Stimulated activated CD4-positive, alpha-beta T cell treated with anti-CD3 and anti-CD28 coated beads, Interleukin-15, amount 100 ng/mL, for 48 hours (primary cell): ENCODE measurements at regions not wholly inside any gene's neighbourhood (a gene's known extent, or its start where the extent isn't known, plus 50 kb on each side); places are given as distances from the start of the nearest gene placed in this dataset.
"Not testable (repeated sequence)": the region's sequence is repeated elsewhere in the genome, so short reads cannot be mapped to it uniquely, and the experiment has no call there.

Experiments used
- DNase-seq, 2 donors: peaks; one replicate each; pipeline ENCODE4 v3.0.0-alpha.2; 2020; ENCODE audit warnings: low read depth in 2 of 2

DNA sequence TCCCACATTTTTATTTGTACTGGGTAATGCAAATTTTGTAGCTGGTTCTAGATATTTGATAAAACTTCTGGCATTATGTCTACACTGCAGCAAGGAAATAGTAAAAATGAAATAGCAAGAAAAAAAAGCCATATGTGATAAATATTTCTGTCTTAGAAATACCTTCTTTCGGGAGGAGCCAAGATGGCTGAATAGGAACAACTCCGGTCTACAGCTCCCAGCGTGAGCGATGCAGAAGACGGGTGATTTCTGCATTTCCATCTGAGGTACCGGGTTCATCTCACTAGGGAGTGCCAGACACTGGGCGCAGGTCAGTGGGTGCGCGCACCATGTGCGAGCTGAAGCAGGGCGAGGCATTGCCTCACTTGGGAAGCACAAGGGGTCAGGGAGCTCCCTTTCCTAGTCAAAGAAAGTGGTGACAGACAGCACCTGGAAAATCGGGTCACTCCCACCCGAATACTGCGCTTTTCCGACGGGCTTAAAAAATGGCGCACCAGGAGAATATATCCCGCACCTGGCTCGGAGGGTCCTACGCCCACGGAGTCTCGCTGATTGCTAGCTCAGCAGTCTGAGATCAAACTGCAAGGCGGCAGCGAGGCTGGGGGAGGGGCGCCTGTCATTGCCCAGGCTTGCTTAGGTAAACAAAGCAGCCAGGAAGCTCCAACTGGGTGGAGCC lies 461.4 kb downstream of the ZWINT start:
- DNase-seq: not testable (repeated sequence)

DNA sequence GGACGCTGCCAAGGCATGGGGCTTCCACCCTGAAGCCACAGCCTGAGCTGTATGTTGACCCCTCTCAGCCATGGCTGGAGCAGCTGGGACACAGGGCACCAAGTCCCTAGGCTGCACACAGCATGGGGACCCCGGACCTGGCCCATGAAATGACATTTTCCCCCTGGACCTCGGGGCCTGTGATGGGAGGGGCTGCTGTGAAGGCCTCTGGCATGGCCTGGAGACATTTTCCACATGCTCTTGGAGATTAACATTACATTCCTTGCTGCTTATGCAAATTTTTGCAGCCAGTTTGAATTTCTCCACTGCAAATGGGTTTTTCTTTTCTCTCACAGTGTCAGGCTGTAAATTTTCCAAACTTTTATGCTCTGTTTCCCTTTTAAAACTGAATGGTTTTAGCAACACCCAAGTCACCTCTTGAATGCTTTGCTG lies 463.6 kb downstream of the ZWINT start:
- DNase-seq: no peak

DNA sequence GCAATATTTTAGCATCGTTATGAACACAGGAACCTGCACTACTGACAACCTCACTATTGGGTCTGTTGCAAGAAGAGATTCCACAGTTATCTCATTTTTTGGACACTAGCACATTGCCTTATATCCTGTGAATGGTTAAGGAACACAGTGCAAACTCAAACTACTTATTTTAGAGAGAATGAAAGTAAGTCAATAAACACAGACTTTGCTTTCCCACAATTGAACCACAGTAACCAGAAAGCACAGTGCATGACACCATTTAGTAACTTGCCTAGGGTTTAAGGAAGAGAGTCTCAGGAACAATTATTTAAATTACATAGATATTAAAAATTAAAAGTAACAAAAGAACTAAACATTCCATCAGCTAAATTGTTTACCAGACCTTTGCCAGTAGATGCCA lies 468.8 kb downstream of the ZWINT start:
- no peak for DNase-seq

DNA sequence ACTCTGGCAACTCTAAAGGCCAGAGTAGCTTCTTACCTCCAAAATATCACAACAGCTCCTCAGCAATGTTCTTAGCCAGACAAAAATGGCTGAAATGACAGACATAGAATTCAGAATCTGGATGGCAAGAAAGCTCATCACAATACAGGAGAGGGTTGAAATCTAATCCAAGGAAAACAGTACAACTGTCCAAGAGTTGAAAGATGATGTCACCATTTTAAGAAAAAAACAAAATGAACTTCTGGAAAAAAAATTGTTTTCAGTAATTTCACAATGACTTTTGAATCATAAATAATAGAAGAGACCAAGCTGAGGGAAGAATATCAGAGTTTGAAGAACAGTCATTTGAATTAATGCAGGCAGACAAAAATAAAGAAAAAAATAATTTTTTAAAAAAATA lies 479.5 kb downstream of the ZWINT start:
- no peak for DNase-seq

DNA sequence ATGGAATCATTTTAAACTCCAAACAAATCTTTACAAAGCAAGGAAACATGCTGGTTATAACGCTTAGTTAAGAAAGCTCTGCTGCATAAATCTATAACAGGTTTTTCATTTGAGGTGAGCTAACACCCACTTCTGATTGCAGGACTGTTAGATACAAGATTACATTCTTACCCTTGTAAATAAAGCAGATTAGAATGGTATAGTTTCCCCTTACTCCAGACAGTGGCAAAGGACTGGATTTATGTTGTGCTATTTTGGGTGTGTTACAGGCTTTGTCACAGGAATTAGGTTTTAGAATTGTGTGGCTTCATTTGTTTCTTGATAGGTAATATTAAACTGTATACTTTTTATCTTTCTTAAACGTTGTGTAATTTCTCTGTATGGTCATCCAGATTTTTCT lies 487.6 kb downstream of the ZWINT start:
- DNase-seq: no peak

DNA sequence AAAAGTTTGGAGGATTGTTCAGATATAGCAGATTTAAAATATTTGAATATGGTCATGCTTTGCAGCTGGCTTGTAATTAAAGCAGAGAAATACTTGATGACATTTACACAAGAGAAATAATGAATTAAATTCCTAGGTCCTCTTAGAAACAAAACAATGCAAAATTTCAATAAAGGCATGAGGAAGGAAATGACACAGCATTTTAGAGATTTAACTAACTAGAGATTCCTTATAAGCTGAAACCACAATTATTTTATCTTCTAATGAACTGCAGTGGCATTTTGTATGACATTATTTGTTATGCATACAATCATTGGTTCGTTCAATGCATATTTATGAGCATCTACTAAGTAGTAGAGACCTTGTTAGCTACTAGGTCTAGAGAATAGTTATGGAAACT lies 490.9 kb downstream of the ZWINT start:
- no peak for DNase-seq

DNA sequence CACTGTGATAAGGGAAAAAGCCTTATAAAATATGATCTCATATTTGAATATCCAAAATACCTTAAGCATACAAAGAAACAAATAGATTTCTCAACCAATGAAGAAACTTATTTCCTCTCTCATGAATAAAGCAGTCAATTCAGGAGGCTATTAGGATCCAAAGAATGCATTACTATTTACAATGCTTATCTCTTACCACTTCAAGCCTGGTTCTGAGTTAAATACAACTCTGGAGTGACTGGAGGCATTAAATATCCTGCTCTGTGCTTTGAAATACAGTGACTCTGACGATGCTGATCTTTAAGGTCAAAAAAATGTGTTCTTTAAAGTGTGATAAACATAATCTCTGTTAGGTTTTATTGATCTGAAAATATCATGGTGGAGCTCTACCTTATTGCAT lies 493.2 kb downstream of the ZWINT start:
- DNase-seq: no peak

DNA sequence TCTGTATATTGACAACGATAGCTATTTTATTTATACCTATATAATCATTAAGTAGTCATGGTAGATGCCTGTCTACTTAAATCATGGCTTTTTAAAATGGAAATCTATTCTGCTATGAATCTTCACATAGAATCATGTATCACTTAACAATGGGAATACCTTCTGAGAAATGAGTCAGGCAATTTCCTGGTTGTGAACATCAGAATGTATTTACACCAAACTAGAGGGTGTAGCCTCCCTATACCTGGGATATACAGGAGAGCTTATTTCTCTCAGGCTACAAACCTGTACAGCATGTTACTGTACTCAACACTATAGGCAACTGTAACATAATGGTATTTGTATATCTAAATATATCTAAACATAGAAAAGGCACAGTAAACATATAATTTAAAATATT lies 502.3 kb downstream of the ZWINT start:
- DNase-seq: no peak

DNA sequence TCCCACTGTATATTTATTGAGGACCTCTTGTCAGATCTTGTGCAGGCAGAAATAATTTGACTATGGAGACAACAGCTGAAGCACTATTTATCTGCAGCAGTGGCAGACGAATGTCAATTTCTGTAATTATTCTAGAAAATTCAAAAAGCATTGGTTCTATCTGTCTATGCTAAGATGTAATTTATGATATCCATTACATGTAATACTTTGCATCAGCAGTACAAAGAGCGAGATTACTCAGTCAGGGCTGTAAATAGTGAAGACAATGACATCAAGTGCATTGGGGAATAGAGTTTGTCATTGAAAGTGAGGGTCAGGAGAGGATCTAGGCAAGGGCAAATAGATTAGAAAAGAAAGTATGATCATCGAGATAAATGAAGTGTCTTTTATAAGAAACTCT lies 508.2 kb downstream of the ZWINT start:
- no peak for DNase-seq

DNA sequence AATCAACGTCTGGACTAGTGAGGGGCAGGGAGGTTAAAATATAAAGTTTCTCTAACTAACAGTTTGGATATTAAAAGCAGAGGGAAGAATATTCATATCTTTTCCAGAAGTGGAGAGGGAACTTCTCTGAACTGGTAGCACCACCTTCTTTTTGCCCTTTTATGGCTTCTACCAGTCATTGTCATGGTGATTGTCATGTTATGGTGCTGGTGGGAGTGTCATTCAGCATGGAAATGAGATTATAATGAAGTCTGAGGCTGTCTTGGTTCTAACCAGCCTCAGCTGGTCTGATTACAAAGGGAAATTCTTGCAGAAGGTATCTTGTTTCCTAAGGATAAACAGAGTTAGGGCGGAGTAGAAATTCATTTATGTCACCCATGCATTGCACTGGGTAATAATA lies 523.8 kb downstream of the ZWINT start:
- no peak for DNase-seq

DNA sequence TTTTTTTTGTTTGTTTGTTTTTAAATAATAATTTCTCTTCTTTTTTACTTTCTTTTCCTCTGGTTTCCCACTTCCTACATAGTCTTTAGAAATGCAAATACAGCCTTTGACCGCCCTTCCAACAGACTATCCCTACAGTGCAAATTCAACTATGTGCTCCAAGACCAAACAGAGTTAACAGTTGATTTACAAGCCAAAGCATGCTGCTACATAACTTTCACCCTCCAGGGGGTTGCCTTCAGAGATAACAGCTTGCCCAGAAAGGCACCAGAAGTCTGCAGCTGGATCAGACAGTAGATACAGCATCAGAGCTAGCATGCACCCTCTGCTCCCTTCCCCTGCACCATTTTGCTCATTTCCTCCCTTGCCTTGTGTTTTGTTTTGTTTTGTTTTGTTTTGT lies 539.0 kb downstream of the ZWINT start:
- no peak for DNase-seq

DNA sequence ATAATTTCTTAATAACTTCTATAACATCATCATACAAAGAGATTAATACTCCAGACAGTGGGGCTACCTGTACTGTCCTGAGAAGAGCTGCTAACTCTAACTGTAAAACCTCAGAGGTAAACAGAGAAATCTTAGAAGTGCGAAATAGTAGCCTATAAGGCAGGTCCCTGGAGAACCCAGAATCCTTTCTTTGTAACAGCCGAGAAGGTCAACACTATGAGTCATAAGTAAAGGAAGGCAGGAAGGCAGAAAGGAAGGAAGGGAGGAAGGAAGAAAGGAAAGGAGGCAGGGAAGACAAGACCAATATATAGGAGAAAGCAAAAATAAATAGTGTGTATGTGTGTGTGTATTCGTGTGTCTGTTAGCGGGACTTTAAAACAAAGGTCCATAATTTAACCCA lies 540.6 kb downstream of the ZWINT start:
- DNase-seq: no peak

DNA sequence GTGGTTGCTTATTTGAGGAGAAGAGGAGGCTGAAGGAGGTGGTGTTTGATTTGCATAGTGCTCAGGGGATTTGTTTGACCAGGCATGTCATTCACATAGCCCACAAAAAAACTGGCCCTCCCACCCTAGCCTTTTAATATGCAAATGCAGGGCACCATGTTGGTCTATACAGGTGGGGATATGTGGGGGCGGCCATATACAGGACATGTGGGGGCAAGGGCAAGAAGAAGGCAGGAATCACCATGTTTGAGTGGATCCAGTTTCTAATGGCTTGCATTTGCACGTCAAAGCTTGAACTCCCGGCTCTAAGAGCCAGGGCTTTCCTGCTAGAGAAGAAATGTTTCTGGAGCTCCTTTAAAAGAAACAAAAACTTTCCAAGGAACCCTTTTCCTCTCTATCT lies 541.0 kb downstream of the ZWINT start:
- no peak for DNase-seq

DNA sequence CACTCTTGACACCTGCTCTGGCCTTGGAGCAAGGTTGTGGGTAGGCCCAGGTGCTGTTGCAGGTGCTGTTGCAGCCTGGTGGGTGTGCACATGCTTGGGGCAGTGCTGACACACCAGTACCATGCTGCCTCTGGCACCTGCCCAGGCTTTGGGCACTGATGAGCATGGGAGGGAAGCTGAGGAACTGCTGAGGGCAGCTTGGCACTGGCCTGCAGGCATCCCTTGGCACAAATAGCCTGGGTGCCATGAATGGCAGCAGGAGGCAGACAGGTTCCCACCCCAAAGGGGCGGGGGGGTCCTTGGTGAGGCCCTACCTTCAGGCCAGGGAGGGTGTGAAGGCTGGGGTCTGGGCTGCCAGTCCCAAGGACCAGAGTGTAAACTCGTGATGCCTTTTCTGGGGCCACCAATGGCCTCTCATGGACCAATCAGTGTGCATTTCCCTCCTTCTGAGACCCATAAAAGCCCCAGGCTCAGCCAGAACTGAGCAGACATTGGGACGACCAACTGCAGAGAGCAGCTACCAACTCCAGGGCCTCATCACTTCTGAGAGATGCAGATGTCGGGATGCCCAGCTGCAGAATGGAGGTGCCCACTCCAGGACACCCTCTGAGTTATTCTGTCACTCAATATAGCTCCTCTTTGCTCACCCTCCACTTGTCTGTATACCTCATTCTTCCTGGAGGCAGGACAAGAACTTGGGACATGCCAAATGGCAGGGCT lies 547.4 kb downstream of the ZWINT start:
- DNase-seq: no peak

DNA sequence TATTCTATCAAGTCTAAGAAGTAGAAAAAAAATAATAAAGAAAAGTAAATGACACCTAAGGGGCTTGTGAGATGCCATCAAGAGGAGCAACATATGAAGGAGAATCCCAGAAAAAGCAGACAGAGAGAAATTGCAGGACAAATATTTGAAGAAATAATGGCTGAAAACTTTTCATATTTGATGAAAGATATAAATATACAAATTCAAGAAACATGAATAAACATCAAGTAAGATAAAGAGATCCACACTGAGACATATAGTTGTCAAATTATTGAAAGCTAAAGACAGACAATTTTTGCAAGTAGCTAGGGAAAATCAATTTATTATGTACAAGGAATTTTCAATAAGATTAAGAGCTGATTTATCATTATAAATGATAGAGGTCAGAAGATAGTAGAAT lies 558.0 kb downstream of the ZWINT start:
- no peak for DNase-seq

DNA sequence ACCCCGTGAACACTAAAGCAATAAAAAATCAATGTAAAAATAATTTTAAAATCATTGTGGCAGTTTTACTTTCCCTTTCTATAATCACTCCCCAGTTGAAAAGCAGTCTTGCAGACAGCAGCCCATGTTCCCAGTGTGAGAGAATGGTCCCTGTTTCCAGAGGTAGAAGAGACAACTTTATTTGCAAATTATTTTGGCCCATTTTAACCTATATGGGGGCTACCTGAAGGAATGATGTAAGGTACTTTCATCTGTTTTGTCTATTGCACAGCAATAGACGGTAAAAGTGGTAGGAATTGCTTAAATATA lies 559.8 kb downstream of the ZWINT start:
- no peak for DNase-seq

DNA sequence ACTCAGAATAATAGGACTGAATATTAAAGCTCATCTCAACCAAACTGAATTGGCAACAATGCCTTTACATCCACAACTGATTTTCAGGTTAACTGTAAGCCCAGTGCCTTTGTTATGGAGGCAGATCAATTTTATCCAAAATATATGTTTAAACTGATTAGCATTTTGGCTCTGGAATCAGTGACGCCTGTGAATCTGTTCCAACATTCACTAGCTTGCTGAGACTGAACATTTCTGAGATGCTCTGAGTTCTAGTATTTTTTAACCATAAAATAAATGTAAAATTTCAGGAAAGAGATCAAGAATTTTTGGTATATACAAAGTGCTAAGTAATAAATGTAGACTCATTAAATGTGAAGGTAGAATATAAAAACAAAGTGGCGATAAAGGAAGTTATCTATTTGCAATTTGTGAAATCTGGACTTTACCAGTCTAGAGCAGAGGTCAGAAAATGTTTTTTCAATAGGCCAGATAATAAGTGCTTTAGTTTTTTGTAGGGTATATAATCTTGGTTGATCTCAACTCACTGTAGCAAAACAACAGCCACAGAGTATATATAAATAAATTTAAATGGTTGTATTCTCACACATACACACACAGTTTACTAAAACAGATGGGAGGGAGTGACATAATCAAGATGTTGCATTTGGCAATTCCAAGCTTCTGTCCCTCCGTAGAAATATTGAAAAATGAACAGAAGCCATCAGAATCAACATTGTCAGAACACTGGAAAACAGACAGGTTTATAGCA lies 560.3 kb downstream of the ZWINT start:
- no peak for DNase-seq

DNA sequence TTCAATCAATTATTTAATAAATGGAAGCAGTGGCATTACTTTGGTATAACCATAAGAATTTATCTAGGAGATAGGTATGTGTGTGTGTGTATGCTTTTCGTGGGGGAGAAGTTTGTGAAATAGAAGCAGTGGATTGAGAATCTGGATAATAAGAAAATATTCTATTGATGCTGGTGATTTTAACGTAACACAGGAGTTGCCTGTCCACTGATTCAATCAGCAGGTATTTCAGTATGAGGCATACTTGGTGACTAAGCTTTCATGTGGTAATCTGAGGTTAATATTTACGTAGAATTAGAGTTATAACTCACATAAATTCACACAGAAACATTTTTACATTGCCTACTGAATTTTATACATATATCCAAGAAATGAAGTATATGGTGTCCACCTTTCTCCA lies 568.0 kb downstream of the ZWINT start:
- DNase-seq: no peak

DNA sequence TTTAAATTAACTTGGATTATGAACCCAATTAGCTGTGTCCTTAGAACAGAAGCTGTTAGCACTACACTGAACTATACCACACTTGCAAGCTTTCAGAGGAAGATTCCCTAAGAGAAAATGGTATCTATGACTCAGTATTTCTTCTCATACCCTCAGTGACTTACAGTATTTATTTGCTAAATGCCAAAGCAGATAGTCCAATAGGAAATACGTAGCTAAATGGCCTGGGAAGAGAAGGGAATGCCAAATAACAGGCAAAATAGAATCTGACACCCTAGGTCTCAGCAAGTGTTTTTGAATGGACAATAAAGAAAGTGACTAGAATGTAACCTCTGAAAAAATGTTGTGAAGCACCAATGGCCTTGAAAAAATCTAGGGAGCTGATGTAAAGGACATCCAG lies 570.8 kb downstream of the ZWINT start:
- DNase-seq: not testable (repeated sequence)

DNA sequence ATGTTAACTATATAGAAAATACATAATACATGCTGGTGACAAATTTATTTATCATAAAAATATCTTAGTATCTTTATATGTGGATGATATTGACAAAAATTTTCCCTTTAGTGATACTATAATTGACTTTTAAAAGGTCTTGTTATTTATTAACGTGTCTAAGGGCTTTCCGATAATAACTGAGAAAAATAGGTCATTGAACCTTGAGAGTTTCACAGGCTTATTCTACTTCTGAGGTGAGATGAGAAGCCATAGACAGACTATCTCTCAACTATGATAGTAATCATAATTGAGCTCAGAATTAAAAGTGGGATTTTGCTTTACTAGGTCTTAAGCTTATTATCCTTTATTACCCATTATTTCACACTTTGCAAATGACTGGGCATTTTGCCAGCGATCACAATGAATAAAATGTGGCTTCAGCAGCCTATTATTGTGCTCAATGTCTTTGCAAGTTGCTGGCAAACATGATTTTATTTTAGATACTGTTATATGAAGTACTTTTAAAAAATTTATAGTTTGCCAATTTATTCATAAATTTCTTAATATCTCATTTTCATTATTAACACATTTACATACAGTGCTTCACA lies 574.5 kb downstream of the ZWINT start:
- DNase-seq: no peak

DNA sequence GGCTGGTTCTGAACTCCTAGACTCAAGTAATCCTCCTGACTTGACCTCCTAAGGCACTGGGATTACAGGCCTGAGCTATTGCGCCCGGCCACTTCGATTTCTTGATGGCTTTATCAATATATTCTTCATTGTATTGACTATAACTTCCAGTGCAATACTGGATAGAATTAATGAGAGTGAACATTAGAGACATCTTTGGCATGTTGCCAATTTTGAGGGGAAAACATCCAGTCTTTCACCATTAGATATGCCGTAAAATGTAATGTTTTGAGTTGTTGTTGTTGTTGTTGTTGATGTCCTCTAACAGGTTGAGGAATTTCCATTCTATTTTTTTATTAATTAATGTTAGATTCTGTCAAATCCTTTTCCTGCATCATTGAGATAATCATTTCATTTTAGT lies 578.9 kb downstream of the ZWINT start:
- no peak for DNase-seq

DNA sequence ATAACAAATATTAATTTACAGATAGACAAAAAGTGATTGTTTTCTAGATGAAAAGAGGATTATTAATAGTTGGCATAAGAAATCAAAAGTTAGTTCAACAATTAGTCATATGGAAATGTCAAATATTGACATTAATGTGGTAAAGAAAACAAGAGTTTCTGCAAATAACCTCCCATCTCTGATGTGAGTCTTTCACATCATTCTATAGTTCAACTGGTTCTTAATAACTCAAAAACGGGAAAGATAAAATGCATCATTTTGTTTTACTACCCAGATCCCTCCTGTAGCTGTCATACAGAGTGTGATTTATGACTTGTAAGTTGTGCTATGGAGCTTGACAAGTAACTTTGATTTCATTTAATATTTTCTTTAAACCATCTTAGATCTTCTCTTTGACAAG lies 594.8 kb downstream of the ZWINT start:
- DNase-seq: no peak

DNA sequence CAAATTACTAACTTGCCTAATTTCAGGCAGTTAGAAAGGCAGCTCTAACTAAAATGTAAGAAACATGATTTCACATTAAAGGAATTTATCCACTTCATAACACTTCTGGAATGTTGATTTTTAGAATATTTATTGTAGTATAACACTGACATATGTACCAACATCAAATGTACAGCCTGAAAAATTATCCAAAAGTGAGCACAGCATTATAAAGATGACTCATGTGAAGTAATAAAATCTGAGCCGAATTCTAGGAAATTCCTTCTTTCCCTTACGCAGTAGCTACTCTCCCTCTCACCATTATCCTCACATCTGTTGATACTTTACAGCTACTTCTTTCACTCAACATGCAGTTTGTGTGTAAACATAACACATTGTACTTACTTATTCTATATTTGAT lies 610.6 kb downstream of the ZWINT start:
- no peak for DNase-seq
